ENCODE measurements at regions not wholly inside any gene's neighbourhood (a gene's known extent, or its start where the extent isn't known, plus 50 kb on each side); places are given as distances from the start of the nearest gene placed in this dataset.
"Not testable (repeated sequence)": the region's sequence is repeated elsewhere in the genome, so short reads cannot be mapped to it uniquely, and the experiment has no call there.

- Mint-ChIP-seq H3K36me3 (ENCODE audit: low read depth) (no peaks in the 10 kb centered on the region), H3K9me3 (no peaks in the 10 kb centered on the region), H3K4me1 (no peaks in the 10 kb centered on the region), H3K27me3 (ENCODE audit: low read depth, poor library complexity) (no peaks in the 10 kb centered on the region), H3K4me3 (no peak overlapping the region), H3K27ac (no peak overlapping the region)
- no peak for TF ChIP-seq CTCF (IDR thresholded peaks at IDR 0.05)
- DNase-seq = no peak
Measured at GRCh38 chr3:164365242-164365641, 713.1 kb downstream of the SI start.

- H3K36me3 Mint-ChIP-seq (ENCODE audit: low read depth) = no peaks in the 10 kb centered on the region
- no peak for DNase-seq
- peak overlapping the region; percentile 72 for H3K27ac Mint-ChIP-seq
- no peak overlapping the region for H3K4me3 Mint-ChIP-seq
- H3K27me3 Mint-ChIP-seq (ENCODE audit: low read depth, poor library complexity) = no peaks in the 10 kb centered on the region
- H3K4me1 Mint-ChIP-seq = no peaks in the 10 kb centered on the region
- H3K9me3 Mint-ChIP-seq = no peaks in the 10 kb centered on the region
- no peak for TF ChIP-seq CTCF (IDR thresholded peaks at IDR 0.05)
Measured at GRCh38 chr3:164364111-164364510, 714.2 kb downstream of the SI start.

GRCh38 chr3:164360738-164361406 lies 717.4 kb downstream of the SI start:
- Mint-ChIP-seq H3K27ac (no peak overlapping the region), H3K4me1 (no peaks in the 10 kb centered on the region), H3K4me3 (no peak overlapping the region), H3K36me3 (ENCODE audit: low read depth) (no peaks in the 10 kb centered on the region), H3K27me3 (ENCODE audit: low read depth, poor library complexity) (no peaks in the 10 kb centered on the region), H3K9me3 (no peaks in the 10 kb centered on the region)
- no peak for TF ChIP-seq CTCF (IDR thresholded peaks at IDR 0.05)
- no peak for DNase-seq

- no peaks in the 10 kb centered on the region for H3K4me1 Mint-ChIP-seq
Measured at GRCh38 chr3:164360078-164360578, 718.2 kb downstream of the SI start.

GRCh38 chr3:164352991-164353390 lies 725.3 kb downstream of the SI start:
- H3K36me3 Mint-ChIP-seq (ENCODE audit: low read depth) = no peaks in the 10 kb centered on the region
- no peak overlapping the region for H3K4me3 Mint-ChIP-seq
- DNase-seq = no peak
- no peak overlapping the region for H3K27ac Mint-ChIP-seq
- H3K4me1 Mint-ChIP-seq = no peaks in the 10 kb centered on the region
- no peak for TF ChIP-seq CTCF (IDR thresholded peaks at IDR 0.05)
- H3K27me3 Mint-ChIP-seq (ENCODE audit: low read depth, poor library complexity) = no peaks in the 10 kb centered on the region
- H3K9me3 Mint-ChIP-seq = peaks cover 2% of the 10 kb centered on the region

More at GRCh38 chr3:164360078-164360578, 718.2 kb downstream of the SI start:
- Mint-ChIP-seq H3K36me3 (ENCODE audit: low read depth) (no peaks in the 10 kb centered on the region), H3K27me3 (ENCODE audit: low read depth, poor library complexity) (no peaks in the 10 kb centered on the region), H3K4me3 (no peak overlapping the region), H3K9me3 (no peaks in the 10 kb centered on the region), H3K27ac (no peak overlapping the region)
- TF ChIP-seq CTCF (IDR thresholded peaks at IDR 0.05) = no peak
- DNase-seq = no peak

- H3K36me3 Mint-ChIP-seq (ENCODE audit: low read depth) = peaks cover 10% of the 10 kb centered on the region
Measured at GRCh38 chr3:164351131-164351530, 727.2 kb downstream of the SI start.

GRCh38 chr3:164342206-164342605 lies 736.1 kb downstream of the SI start:
- not testable (repeated sequence) for H3K9me3 Mint-ChIP-seq; H3K4me1 Mint-ChIP-seq; DNase-seq; H3K27ac Mint-ChIP-seq; H3K27me3 Mint-ChIP-seq (ENCODE audit: low read depth, poor library complexity); H3K4me3 Mint-ChIP-seq
- H3K36me3 Mint-ChIP-seq (ENCODE audit: low read depth) = peaks cover 10% of the 10 kb centered on the region

More at GRCh38 chr3:164351131-164351530, 727.2 kb downstream of the SI start:
- Mint-ChIP-seq H3K4me1 (no peaks in the 10 kb centered on the region), H3K27ac (no peak overlapping the region), H3K27me3 (ENCODE audit: low read depth, poor library complexity) (no peaks in the 10 kb centered on the region), H3K4me3 (no peak overlapping the region), H3K9me3 (peaks cover 3% of the 10 kb centered on the region)
- no peak for TF ChIP-seq CTCF (IDR thresholded peaks at IDR 0.05)
- no peak for DNase-seq

Measured in nephron progenitor cell (in vitro differentiated cells).